ENCODE measurements at regions not wholly inside any gene's neighbourhood (a gene's known extent, or its start where the extent isn't known, plus 50 kb on each side); places are given as distances from the start of the nearest gene placed in this dataset.

DNA sequence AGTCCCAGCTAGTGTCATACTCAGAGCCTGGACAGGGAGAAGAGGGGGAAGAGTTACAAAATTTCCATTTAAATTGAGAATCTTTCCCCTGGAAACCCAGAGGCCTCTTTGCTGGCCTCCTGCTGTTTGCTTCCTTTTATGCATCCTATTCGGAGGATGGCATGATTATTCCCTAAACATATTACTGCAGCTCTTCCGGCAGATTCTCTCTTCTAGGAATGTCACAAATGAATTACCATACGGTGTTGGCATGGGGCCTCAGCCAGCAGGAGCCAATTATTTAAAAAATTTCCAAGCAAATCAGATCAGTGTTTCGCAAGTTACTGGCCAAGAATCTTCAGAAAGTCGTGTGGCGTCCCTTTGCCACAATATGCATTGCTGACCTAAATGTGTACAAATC is 326.7 kb upstream of the NCAM1 start:
- TF ChIP-seq, protein P1, sequence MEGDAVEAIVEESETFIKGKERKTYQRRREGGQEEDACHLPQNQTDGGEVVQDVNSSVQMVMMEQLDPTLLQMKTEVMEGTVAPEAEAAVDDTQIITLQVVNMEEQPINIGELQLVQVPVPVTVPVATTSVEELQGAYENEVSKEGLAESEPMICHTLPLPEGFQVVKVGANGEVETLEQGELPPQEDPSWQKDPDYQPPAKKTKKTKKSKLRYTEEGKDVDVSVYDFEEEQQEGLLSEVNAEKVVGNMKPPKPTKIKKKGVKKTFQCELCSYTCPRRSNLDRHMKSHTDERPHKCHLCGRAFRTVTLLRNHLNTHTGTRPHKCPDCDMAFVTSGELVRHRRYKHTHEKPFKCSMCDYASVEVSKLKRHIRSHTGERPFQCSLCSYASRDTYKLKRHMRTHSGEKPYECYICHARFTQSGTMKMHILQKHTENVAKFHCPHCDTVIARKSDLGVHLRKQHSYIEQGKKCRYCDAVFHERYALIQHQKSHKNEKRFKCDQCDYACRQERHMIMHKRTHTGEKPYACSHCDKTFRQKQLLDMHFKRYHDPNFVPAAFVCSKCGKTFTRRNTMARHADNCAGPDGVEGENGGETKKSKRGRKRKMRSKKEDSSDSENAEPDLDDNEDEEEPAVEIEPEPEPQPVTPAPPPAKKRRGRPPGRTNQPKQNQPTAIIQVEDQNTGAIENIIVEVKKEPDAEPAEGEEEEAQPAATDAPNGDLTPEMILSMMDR (IDR thresholded peaks at IDR 0.05): no peak
- TF ChIP-seq ZFX (IDR thresholded peaks at IDR 0.05; ENCODE audit: borderline replicate concordance): no peak
- no peak overlapping the region for H3K27ac ChIP-seq

DNA sequence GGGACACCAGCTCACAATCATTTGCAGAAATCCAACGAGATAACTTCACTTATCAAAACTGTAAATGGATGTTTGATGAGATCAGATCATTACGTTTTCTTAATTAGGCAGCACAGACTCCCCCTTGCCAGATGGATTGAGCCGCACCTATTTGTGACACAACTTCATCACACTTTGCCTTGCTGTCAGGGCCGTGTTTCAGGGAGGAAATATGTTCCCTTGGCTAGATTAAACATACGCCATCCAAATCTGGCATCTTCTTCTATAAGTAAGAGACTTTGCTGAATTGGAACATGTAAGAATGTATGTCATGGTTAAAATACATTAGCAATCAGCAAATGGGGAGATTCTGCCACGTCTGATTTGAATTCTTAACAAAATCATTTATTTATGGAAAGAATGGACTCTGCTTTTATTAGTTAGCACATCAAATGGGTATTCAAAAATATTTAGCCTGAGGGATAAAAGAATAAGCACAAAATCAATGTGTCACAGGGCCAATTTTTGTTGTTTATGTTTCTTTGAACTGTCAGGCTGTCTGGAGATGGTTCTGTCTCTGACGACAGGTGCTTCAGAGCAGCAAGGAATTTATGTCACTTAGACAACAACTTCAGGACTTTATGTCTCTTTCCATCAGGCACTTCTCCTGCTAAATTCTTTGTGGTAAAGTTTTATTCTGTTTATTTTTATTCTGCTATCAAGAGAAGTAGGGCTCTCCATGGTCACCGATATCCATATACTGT is 326.1 kb upstream of the NCAM1 start:
- no peak overlapping the region for H3K27ac ChIP-seq
- TF ChIP-seq, protein P1 (IDR thresholded peaks at IDR 0.05): no peak
- TF ChIP-seq ZFX (IDR thresholded peaks at IDR 0.05; ENCODE audit: borderline replicate concordance): no peak

DNA sequence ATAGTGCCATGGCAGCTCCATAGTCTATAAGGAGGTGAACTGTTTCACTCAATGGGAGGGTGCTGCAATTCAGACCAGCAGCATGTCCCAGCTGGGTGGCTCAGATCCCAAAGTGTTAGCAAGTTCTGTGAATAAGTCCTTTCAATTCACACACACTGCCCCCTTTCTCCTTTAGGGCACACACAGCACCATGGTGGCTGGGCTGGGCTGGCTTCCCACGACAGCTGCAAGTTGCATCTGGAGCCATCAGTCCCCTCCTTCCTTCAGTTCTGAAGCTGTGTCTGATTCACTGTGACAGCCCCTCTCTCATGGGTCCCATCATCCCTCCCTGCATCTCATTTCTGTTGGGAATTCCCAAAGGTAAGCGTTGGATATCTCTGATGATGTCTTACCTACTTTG is 324.1 kb upstream of the NCAM1 start:
- H3K27ac ChIP-seq: no peak overlapping the region
- no peak for TF ChIP-seq ZFX (IDR thresholded peaks at IDR 0.05; ENCODE audit: borderline replicate concordance)
- TF ChIP-seq, protein P1 (IDR thresholded peaks at IDR 0.05): no peak

DNA sequence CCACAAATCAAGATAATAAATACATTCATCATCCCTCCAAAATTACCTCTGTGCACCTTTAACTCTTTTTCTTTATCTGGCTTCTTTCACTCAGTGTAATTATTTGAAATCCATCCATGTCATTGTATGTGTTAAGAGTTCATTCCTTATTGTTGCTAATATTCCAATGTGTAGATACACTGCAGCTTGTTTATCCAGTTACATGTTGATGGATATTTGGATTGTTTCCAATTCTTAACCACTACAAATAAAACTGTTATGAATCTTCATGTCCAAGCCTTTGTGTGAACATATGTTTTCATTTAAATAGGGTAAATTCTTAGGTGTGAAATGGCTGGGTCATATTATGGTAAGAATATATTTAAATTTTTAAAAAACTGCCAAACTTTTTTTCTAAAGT is 323.3 kb upstream of the NCAM1 start:
- TF ChIP-seq, protein P1 (IDR thresholded peaks at IDR 0.05): no peak
- TF ChIP-seq ZFX (IDR thresholded peaks at IDR 0.05; ENCODE audit: borderline replicate concordance): no peak
- no peak overlapping the region for H3K27ac ChIP-seq

DNA sequence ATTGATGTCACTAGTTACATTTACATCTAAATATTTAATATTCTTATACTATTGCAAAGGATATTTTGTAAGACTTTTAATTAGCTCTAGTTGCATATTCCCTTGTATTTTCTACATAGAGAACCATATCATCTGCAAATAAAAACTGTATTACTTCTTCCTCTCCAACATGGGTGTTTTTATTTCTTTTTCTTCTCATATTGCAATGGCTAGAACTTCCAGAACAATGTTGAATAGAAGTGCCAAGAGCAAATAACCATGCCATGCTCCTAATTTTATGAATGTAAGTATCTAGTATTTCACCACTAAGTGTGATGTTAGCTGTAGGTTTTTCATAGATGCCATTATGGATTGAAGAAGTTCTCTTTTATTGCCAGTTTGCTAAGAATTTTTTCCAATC is 321.8 kb upstream of the NCAM1 start:
- no peak overlapping the region for H3K27ac ChIP-seq
- TF ChIP-seq, protein P1 (IDR thresholded peaks at IDR 0.05): no peak
- no peak for TF ChIP-seq ZFX (IDR thresholded peaks at IDR 0.05; ENCODE audit: borderline replicate concordance)

DNA sequence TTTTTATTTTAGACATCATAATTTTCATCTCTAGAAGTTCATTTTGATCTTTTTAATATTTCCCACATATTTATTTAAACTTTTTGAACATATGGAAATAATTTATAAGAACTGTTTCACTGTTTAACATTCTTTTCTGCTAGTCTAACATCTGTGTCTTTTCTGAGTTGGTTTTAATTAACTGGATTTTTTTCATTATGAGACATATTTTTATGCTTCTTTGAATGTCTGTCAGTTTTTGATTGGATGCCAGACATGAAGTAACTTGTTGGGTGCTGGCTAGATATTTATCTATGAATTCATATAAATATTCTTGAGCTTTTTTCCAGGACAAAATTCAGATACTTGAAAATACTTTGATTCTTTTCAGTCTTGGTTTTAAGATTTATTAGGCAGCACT is 317.8 kb upstream of the NCAM1 start:
- no peak overlapping the region for H3K27ac ChIP-seq
- TF ChIP-seq ZFX (IDR thresholded peaks at IDR 0.05; ENCODE audit: borderline replicate concordance): no peak
- TF ChIP-seq, protein P1 (IDR thresholded peaks at IDR 0.05): no peak

DNA sequence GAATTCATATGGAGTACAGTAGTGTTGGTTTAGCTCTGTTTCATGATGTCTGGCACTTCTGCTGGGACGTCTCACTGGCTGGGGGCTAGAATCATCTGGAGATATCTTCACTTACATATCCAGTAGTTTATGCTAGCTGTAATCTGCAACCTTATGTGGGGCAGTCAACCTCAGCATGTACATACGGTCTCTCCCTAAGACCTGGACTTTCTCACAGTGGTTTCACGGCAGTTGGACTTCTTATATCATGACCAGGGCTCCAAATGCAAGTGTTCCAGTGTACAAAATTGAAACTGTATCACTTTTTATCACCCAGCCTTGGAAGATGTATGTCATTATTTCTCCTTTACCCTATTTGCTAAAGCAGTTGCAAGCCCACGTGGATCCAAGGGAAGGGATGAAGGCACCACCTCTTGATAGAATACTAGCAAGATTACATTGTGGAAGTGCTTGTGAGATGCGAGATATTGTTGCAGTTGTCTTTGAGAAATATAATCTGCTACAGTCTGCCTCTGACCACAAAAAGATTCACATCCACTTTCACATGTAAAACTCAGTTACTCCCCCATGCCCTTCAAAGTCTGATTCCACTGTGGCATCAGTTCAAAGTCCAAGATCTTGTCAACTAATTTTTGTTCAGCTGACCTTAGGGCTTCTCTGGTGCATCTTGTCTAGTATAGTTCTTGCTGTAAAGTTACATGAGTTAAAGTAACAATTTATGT is 316.6 kb upstream of the NCAM1 start:
- no peak overlapping the region for H3K27ac ChIP-seq
- TF ChIP-seq, protein P1 (IDR thresholded peaks at IDR 0.05): no peak
- no peak for TF ChIP-seq ZFX (IDR thresholded peaks at IDR 0.05; ENCODE audit: borderline replicate concordance)
